GM18508 (cell line): ENCODE measurements at regions not wholly inside any gene's neighbourhood (a gene's known extent, or its start where the extent isn't known, plus 50 kb on each side); places are given as distances from the start of the nearest gene placed in this dataset.
"Not testable (repeated sequence)": the region's sequence is repeated elsewhere in the genome, so short reads cannot be mapped to it uniquely, and the experiment has no call there.

Source experiments
- ATAC-seq: cut with Tn5 transposase; IDR thresholded peaks from one replicate; pipeline ENCODE4 v1.9.1; 2021; ENCODE audit warnings: moderate number of reproducible peaks; ENCODE audit not compliant: insufficient read depth, unreplicated experiment

GRCh38 chr3:105140899-105141367 lies 225.8 kb upstream of the ALCAM start:
- no peak for ATAC-seq

GRCh38 chr3:105144837-105145236 lies 221.9 kb upstream of the ALCAM start:
- ATAC-seq: no peak

DNA sequence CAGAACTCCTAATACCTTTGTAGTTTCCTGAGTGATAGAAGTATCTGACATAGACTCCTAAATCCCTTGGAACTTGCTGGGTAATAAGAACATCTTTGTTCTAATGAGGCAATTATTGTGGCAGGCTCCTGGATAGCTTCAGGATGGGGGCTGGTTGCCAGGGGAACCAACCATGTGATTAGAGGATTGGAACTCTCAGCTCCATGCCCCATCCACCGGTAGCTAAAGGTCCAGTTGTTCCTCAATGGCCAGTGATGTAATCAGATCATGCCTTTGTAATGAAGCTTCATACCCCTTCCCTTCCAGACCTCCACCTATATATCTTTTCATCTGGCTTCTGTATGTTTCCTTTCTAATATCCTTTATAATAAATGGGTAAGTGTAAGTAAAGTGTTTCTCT lies 221.2 kb upstream of the ALCAM start:
- ATAC-seq: no peak

- not testable (repeated sequence) for ATAC-seq
Measured at GRCh38 chr3:105149197-105149596, 217.5 kb upstream of the ALCAM start.

GRCh38 chr3:105152987-105153386 lies 213.7 kb upstream of the ALCAM start:
- ATAC-seq: no peak

- ATAC-seq: no peak
Measured at GRCh38 chr3:105154692-105155091, 212.0 kb upstream of the ALCAM start.

DNA sequence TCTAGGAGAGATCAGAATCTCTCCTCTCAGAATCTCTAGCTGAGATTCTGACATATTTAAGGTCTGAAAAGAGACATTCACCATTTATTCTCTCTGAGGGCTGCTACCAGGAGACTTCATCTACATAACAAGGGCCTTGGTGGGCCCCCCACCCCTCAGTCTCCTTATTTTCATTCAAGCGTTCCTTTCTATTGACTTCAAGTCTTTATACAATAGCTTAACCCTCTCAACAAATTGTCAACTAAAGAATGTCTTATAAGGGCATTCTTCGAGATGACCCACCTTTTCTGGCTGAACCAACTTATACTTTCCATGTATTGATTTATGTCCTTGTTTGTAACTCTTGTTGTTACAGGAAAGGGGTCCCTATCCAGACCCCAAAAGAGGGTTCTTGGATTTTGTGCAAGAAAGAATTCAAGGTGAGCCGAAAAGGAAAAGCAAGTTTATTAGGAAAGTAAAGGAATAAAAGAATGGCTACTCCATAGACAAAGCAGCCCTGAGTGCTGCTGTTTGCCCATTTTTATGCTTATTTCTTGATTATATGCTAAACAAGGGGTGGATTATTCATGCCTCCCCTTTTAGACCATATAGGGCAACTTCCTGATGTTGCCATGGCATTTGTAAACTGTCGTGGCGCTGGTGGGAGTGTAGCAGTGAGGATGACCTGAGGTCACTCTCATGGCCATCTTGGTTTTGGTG lies 209.5 kb upstream of the ALCAM start:
- ATAC-seq: no peak

GRCh38 chr3:105157766-105158085 lies 209.0 kb upstream of the ALCAM start:
- no peak for ATAC-seq

GRCh38 chr3:105158286-105158685 lies 208.4 kb upstream of the ALCAM start:
- no peak for ATAC-seq

GRCh38 chr3:105162448-105162847 lies 204.3 kb upstream of the ALCAM start:
- no peak for ATAC-seq

- ATAC-seq: no peak
Measured at GRCh38 chr3:105166893-105167292, 199.8 kb upstream of the ALCAM start.

- ATAC-seq: no peak
Measured at GRCh38 chr3:105170423-105170822, 196.3 kb upstream of the ALCAM start.

DNA sequence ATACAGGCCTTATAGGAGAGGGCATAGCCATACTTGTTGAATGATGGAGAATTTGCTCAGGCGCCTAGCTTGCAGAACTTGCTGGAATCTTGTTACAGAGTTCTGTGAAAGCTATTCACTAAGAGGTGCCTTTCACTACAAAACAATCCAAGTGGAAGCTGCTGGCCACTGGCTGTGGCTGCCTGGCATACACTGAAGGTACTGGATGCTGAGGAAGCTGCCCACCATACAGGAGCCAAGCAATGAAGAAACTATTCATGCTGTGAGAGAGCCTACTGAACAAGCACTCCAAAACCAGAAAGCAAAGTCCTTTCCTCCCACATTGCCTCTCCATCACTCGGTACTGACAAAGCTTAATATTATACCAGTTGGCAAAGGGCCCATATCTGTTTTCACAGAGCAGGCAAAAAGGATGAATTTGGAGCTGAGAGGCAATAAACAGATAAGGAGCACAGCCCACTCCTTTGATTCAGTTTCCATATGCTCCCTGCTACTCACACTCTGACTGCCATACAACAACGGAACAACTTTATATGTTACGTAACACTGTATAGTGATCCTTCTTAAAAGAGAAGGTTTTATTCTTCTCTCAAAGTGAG lies 192.6 kb upstream of the ALCAM start:
- no peak for ATAC-seq

DNA sequence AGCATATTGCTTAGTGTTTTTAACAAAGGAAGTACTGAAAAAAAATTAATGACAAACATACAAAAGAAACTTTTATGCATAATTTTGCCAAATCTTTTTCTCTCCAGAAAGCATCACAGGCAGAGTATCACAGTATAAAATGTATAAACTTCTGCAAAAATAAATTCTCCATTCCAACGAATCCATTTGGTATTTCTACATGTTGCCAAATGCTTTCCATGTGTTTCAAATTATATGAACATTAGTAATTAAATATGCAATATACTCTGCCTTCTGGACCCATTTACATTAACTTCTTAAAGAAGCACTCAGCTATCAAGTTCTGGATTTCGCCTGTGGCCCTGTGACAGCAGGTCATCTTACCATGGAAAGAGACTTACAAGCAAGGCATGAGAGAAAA lies 189.1 kb upstream of the ALCAM start:
- no peak for ATAC-seq

GRCh38 chr3:105187344-105187743 lies 179.4 kb upstream of the ALCAM start:
- ATAC-seq: no peak

GRCh38 chr3:105195260-105195659 lies 171.4 kb upstream of the ALCAM start:
- ATAC-seq: no peak

GRCh38 chr3:105197863-105198262 lies 168.8 kb upstream of the ALCAM start:
- no peak for ATAC-seq

- no peak for ATAC-seq
Measured at GRCh38 chr3:105199217-105199616, 167.5 kb upstream of the ALCAM start.

GRCh38 chr3:105210141-105210540 lies 156.6 kb upstream of the ALCAM start:
- no peak for ATAC-seq

- no peak for ATAC-seq
Measured at GRCh38 chr3:105214590-105214989, 152.1 kb upstream of the ALCAM start.

GRCh38 chr3:105222568-105223093 lies 144.1 kb upstream of the ALCAM start:
- ATAC-seq: no peak

DNA sequence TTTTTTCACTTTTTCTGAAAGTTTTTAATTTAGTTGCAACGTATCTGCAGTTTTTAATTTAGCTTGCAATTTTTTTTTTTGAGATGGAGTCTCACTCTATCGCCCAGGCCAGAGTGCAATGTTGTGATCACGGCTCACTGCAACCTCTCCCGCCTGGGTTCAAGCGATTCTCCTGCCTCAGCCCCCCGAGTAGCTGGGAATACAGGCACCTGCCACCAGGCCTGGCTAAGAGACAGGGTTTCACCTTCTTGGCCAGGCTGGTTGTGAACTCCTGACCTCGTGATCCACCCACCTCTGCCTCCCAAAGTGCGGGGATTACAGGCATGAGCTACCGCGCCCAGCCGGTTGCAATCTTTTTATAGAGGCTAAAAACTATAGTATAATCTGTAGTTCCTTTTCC lies 142.9 kb upstream of the ALCAM start:
- ATAC-seq: no peak
